ENCODE measurements at regions not wholly inside any gene's neighbourhood (a gene's known extent, or its start where the extent isn't known, plus 50 kb on each side); places are given as distances from the start of the nearest gene placed in this dataset.

- FAIRE-seq, result no peak
- no peak for DNase-seq (ENCODE audit: insufficient read length, low spot score)
These were observed 139.9 kb downstream of the C11orf91 start for GRCh38 chr11:33560729-33561128.

- DNase-seq (ENCODE audit: insufficient read length, low spot score), result no peak
- no peak for FAIRE-seq
These were observed 141.1 kb downstream of the C11orf91 start for GRCh38 chr11:33559567-33559966.

- FAIRE-seq (no peak), DNase-seq (ENCODE audit: insufficient read length, low spot score) (no peak)
These were observed 142.5 kb downstream of the C11orf91 start for GRCh38 chr11:33558097-33558496.

GRCh38 chr11:33557201-33557600 lies 143.4 kb downstream of the C11orf91 start:
- no peak for FAIRE-seq
- DNase-seq (ENCODE audit: insufficient read length, low spot score), result peak; percentile 46

DNA sequence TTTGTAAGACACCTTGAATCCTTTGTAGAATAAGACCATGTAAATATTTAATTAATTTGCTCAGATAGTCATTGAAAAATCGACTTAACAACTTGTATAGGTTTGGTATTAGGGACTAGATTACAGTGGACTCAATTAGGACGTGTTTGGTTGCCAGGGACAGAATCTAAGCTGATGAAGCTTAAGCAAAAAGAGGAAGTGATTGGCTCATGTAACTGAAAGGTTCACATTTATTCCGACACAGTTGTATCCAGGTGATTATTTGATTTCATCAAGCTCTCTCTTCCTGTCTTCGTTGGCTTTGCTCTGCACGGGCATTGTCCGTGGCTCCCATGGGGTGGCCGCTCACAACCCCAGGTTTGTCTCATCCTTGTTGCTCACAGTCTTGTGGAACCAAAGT lies 146.4 kb downstream of the C11orf91 start:
- DNase-seq (ENCODE audit: insufficient read length, low spot score), result no peak
- FAIRE-seq, result no peak

GRCh38 chr11:33553486-33553885 lies 147.1 kb downstream of the C11orf91 start:
- DNase-seq (ENCODE audit: insufficient read length, low spot score) (no peak), FAIRE-seq (no peak)

GRCh38 chr11:33552756-33553155 lies 147.9 kb downstream of the C11orf91 start:
- DNase-seq (ENCODE audit: insufficient read length, low spot score), result no peak

GRCh38 chr11:33551051-33551450 lies 149.6 kb downstream of the C11orf91 start:
- DNase-seq (ENCODE audit: insufficient read length, low spot score) (no peak), FAIRE-seq (peak; percentile 31)

More at GRCh38 chr11:33552756-33553155, 147.9 kb downstream of the C11orf91 start:
- no peak for FAIRE-seq

GRCh38 chr11:33549483-33549882 lies 151.1 kb downstream of the C11orf91 start:
- DNase-seq (ENCODE audit: insufficient read length, low spot score) (no peak), FAIRE-seq (no peak)

- DNase-seq (ENCODE audit: insufficient read length, low spot score), result no peak
- FAIRE-seq, result no peak
These were observed 154.7 kb downstream of the C11orf91 start for GRCh38 chr11:33545931-33546330.

- FAIRE-seq, result no peak
- no peak for DNase-seq (ENCODE audit: insufficient read length, low spot score)
These were observed 155.8 kb downstream of the C11orf91 start for GRCh38 chr11:33544593-33545373.

DNA sequence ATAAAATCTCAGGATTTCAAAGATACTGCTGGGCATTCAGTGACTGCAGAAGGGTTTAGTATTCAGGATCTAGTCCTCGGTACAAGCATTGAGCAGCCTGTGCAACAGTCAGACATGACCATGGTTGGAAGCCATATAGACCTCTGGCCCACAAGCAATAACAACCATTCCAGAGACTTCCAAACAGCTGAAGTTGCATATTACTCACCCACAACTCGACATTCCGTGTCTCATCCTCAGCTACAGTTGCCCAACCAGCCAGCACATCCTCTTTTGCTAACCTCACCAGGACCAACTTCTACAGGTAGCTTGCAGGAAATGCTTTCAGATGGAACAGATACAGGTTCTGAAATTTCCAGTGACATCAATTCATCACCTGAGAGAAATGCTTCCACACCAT lies 156.8 kb downstream of the C11orf91 start:
- no peak for FAIRE-seq
- DNase-seq (ENCODE audit: insufficient read length, low spot score), result no peak

DNA sequence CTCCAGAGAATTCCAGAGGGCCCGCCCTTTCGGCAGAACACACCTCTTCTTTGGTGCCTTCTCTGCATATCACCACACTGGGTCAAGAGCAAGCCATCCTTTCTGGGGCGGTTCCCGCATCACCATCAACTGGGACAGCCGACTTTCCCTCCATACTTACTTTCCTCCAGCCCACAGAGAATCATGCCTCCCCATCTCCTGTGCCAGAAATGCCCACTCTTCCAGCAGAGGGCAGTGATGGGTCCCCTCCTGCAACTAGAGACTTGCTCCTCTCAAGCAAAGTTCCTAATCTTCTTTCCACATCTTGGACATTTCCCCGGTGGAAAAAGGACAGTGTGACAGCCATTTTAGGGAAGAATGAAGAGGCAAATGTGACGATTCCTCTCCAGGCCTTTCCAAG lies 157.7 kb downstream of the C11orf91 start:
- peak; percentile 73 for DNase-seq (ENCODE audit: insufficient read length, low spot score)
- FAIRE-seq, result no peak

- DNase-seq (ENCODE audit: insufficient read length, low spot score) (no peak), FAIRE-seq (no peak)
These were observed 159.4 kb downstream of the C11orf91 start for GRCh38 chr11:33540946-33541915.

GRCh38 chr11:33540427-33540826 lies 160.2 kb downstream of the C11orf91 start:
- FAIRE-seq (no peak), DNase-seq (ENCODE audit: insufficient read length, low spot score) (no peak)

DNA sequence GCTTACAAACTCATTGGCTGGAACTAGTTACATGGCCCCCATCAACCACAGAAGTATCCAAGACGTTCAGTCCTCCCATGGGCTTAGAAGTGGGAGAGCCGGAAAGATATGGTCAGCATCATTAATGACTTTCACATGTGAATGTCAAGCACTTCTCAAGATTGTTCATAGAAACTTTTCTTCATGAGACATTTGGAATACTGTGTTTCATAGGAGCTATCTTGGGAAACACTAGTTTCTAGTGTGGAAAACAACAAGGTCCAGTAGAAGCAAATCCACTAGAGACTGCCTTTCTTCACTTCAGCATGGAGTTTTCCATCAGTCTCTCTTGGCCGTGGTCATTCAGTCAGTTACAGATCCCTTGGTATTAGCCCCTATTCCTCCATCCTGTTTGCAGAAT lies 160.9 kb downstream of the C11orf91 start:
- FAIRE-seq (no peak), DNase-seq (ENCODE audit: insufficient read length, low spot score) (no peak)

DNA sequence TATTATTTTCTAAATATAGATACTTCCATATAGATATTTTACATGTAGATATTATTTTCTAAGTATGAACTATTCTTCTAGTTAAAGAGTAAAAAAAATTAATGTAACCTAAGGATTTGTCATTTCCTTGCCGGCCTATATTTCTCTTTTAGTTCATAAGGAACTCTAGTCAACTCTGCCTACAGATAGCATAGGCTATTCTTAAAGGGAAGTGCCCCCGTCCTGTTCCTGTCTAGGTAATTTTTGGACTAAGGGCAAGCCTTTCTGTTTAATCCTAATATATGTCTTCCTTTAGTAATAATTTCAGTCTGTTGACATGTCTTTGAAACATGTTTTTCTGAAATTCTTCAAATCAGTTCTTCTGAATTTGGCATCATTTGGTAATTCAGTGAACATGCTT lies 161.9 kb downstream of the C11orf91 start:
- no peak for FAIRE-seq
- no peak for DNase-seq (ENCODE audit: insufficient read length, low spot score)

DNA sequence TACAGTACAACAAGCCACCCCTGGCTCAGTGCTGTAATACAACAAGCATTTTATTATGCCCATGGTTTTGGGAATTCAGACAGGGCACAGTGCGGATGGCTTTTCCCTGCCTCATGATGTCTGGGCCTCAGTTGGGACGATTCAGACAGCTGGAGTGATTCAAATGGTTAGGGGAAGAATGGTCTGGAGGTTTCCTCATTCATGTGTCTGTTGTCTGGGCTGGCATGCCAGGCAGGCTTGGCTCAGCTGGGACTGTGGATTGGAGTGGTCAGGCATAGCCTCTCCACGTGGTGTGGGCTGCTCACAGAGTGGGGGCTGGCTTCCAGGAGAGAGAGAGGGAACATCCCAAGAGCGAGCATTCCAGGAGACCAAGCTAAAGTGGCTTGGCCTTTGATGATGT lies 164.4 kb downstream of the C11orf91 start:
- FAIRE-seq (no peak), DNase-seq (ENCODE audit: insufficient read length, low spot score) (no peak)

- no peak for FAIRE-seq
These were observed 166.1 kb downstream of the C11orf91 start for GRCh38 chr11:33534575-33534974.

DNA sequence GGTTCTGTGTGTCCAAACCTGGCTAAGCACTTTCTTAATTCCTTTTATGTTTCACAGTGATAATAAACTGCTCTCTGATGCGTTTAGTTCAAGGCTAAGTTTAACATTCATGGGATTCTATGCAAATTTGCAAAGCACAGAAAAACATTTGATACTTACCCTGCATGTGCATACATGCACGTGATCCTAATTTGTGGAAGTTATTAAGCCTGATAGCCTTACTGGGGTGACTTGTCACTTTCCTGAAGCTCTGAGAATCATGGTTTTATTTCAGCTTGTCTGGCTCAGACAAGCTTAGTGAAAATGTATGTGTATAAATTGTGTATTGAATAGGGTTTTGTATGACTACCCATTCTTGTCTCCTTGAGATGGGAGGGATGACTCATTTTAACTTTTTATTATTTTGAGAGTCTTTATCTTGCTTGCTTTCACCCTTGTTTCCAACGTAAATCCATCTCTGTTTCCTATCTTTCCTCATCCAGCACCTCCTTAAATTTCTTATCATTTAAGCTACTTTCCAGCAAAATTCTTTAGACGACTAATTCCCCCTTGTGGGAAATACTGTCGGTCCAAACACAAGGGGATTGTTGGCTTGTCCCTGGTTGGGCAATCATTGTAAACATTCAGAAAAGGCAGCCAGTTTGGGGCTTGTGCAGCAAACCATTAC lies 167.1 kb downstream of the C11orf91 start:
- FAIRE-seq (no peak), DNase-seq (ENCODE audit: insufficient read length, low spot score) (no peak)

More at GRCh38 chr11:33534575-33534974, 166.1 kb downstream of the C11orf91 start:
- DNase-seq (ENCODE audit: insufficient read length, low spot score), result no peak
